GM18520 (cell line): ENCODE measurements at regions not wholly inside any gene's neighbourhood (a gene's known extent, or its start where the extent isn't known, plus 50 kb on each side); places are given as distances from the start of the nearest gene placed in this dataset.
"Not testable (repeated sequence)": the region's sequence is repeated elsewhere in the genome, so short reads cannot be mapped to it uniquely, and the experiment has no call there.

Experiments
- ATAC-seq: cut with Tn5 transposase; IDR thresholded peaks from one replicate; pipeline ENCODE4 v1.9.1; 2021; ENCODE audit not compliant: unreplicated experiment

- ATAC-seq, result no peak
These were observed 149.7 kb downstream of the C12orf75 start for GRCh38 chr12:105480162-105480561.

DNA sequence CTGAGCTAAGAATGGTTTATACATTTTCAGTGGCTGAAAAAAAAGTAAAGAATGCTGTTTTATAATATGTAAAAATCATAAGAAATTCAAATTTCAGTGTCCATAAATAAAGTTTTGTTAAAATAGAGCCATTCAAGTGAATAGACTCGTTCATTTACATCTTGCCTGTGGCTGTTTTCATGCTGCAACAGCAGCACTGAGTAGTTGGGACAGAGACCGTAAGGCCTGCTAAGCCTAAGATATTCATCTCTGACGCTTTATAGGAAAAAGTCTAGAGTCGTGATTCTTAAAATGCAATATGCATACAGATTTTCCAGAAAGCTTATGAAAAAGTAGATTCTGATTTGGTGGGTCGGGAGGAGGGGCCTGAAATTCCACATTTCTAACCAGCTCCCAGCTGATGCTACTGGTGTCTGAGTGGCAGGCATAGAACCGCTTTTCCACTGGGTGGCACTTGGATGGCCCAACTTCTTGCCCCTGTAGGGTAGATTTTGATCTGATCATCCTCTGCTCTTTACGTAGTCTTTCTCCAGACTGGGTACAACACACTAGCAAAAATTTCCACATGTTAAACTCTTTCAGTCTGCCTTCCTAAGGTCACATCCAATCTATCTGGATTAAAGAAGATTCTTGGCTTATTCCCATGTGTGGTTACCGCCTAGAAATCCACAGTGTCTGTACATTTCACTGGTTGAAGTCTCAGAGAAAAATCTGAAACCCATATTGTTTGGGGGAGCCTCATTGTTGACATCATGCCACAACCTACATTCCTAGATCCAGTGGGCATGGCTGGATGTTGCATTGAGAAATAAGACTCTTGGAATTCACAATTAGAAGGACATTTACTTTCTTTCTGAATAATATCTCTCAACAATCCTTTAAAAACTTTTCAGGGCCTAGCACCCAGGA lies 151.2 kb downstream of the C12orf75 start:
- ATAC-seq, result no peak

DNA sequence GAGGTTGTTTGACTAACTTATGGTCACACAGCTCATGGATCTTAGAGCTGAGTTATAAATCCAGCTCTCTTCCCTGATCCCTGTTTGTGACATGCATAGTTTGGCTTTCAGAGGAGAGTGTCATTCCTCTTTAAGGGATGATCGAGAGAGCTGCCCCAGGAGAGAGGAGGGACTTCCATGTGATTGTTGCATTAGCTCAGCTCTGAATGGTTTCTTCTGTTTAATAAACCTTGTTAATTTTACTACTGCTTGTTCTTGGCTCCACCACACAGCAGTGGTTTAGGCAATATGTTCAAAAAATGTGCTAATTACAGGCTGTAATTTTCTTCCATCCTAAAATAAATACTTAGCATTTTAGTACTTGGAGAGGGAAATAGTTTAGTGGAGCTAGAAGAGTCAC lies 152.5 kb downstream of the C12orf75 start:
- ATAC-seq, result no peak

DNA sequence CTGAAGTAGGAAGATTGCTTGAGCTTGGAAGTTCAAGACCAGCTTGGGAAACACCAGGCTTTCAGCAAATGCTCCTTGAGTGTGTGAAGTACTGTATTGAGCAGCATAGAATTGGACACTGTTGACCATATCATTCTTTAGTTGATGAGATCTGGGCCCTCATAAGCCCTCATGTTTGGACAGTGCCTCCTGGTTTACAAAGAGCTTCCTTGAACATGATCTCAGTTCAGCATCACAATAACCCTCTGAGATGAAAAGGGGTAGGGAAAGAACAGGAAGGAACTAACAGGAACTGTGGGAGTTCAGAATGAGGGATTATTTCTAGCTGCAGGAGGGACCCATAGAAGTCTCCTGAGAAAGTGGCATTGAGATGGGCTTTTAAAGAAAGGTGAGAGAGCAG lies 153.2 kb downstream of the C12orf75 start:
- ATAC-seq, result no peak

GRCh38 chr12:105485321-105485910 lies 154.9 kb downstream of the C12orf75 start:
- ATAC-seq, result no peak

GRCh38 chr12:105485921-105486320 lies 155.4 kb downstream of the C12orf75 start:
- ATAC-seq, result no peak

DNA sequence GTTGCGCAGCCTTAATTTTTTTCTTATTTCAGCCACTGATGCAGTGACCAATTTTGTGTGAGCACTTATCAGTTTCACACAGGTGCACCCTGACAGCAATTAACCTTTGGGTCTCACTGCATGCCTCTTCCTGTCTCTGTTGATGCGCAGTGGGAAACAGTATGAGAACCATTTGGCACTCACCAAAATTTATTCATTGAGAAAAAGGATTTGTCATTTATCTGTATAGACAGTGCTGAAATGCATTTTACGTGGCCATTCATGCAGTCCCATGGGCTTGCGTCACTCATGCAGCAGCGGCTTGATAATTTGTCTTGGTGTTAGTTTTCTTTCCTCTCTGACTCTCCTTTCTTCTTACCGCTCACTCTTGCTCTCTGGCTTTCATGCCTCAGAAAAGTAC lies 157.5 kb downstream of the C12orf75 start:
- ATAC-seq, result no peak

GRCh38 chr12:105492591-105493545 lies 162.4 kb downstream of the C12orf75 start:
- ATAC-seq, result no peak

DNA sequence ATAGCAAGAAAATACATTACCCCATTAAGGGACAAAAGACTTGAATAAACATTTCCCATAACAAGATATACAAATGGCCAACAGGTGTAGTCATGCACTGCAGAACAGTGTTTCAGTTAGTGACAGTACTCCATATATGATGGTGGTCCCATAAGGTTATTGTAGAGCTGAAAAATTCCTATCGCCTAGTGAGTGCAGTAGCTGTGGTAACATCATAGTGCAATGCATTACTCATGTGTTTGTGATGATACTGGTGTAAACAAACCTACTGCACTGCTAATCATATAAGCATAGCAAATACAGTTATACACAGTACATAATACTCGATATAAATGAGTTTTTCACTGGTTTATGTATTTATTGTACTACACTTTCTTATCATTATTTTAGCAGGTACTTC lies 168.7 kb downstream of the C12orf75 start:
- no peak for ATAC-seq

- not testable (repeated sequence) for ATAC-seq
These were observed 170.2 kb downstream of the C12orf75 start for GRCh38 chr12:105500676-105501075.

DNA sequence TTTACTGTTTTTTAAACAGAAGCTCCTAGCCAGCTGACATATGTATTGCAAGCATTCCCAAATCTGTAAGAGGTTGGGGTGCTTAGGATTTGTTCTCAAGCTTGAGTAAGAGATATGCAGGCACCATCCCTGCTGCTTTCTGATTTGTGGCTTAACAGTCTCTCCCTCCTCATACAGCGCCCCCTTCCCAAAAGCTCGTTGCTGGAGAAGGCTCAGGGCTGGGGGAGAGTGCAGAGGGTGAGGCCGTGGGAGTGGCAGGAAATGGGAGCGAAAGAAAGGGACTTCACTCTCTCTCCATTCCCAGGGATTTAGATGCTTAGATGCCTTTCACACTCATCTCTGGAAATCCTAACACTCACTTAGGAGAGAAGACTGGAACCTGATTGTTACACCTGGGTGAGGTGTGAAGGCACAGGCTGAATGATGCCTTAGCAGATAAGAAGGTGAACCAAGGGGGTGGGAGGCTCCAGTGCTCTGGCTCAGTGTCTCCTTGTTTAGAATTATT lies 172.0 kb downstream of the C12orf75 start:
- no peak for ATAC-seq

GRCh38 chr12:105503619-105504018 lies 173.1 kb downstream of the C12orf75 start:
- no peak for ATAC-seq

DNA sequence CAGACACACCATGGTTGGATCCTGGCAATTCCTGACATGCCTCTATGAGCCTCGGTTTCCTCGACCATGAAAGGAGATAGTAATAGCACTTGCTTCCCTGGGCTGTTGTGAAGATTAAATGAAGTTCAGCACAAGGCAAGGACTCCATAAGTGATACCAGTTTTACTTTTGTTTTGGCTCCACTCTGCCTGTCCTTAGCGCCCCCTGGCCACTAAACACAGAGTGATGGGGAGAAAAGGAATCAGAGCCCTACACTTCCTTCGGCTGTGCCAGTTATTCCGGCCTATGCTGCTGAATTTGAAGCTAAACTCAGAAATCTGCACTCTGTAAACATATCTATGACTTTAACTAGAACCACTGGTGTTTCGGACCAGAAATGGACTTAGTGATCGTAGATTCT lies 173.8 kb downstream of the C12orf75 start:
- ATAC-seq, result no peak

DNA sequence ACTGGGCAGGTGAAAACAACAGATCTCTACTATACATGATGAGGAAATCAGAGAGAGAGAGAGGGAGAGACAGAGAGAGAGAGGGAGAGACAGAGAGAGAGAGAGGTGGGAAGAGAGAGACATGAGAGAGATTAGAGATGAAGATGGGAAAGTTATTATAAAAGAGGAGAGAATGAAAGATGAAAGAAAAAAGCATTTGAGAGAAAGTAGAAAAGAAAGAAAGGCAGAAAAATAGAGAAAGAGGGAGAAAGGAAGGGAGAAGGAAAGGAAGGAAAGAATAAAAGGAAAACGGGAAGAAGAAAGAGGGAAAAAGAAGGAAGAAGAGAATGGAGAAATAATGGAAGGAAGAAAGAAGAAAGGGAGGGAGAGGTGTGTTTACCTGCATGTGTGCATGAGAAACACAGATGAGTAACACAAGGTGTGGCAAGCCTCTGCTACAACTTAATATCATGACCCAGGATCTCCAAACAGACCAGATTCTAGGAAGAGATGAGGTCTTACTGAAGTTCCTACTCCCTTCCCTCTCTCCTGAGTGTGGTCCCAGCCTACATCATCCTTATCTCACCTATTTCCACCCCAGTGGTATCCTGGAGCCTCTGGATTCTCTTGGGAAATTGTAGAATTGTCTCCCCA lies 176.3 kb downstream of the C12orf75 start:
- no peak for ATAC-seq

DNA sequence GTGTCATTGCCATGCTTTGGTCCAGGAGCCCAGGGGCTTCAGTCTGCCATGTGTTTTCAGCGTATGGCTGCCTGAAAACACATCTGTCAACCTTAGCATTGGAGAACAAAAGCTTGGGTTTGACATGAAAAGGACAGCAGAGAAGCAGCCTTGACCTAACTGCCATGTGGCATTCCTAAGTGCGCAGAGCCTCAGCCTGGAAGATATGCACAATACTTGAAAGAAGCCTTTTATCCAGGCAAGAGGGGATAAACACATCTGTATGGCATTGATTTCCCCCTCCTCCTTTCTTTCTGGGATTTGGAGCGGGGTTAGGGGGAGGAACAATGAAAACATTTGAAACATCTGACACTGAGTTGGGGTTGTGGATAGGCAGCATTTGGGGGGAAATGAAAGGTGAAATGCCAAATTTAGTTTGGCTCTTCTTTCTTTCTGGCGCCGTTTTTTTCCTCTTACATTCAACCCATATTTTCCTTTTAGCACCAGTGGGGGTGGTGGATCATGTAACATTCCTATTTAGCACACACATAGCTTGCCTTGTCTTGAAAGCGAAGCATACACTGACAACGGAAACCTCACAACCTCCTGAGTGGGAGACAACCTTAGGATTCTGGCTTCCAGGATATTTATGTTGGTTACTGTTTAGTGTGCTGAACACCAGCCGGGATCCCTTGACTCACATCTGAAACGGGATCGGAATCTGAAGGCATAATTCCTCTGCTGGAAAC lies 177.0 kb downstream of the C12orf75 start:
- ATAC-seq, result no peak

DNA sequence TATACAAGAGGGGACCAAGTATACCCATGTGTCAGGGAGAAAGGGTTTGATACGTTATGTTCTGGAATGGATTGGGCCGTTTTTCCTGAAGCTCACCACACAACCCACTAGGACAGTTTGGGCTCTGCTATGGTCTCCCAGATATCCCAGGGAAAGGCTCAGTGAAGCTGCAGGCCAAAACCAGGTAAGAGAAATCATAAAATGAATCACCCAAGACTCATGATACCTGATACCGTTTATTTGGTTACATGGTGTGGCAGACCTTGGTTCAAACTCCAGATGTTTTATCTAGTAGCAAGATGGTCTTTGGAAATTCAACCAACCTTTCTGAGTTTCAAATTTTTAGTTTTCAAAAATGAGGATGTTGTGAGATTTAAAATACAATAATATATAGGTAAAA lies 177.6 kb downstream of the C12orf75 start:
- ATAC-seq, result no peak

GRCh38 chr12:105510526-105510925 lies 180.0 kb downstream of the C12orf75 start:
- ATAC-seq, result no peak

DNA sequence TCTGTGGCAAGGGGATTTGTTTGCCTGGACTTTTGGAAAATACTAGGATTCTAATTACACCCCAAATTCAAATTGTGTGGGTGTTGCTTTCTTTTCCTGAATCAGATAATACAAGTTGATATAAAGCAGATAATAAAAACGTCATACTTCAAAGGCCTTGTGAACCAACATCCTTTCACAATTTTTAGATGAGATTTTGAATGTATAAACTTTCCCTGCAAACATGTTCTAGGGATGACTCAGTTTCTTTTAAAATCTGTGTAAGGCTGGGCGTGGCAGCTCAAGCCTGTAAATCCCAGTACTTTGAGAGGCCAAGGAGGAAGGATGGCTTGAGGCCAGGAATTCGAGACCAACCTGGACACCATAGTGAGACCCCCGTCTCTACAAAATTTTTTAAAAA lies 182.4 kb downstream of the C12orf75 start:
- ATAC-seq, result not testable (repeated sequence)

- ATAC-seq, result no peak
These were observed 191.8 kb downstream of the C12orf75 start for GRCh38 chr12:105522166-105522825.
